Bone marrow (tissue), 2 donors: ENCODE measurements at regions not wholly inside any gene's neighbourhood (a gene's known extent, or its start where the extent isn't known, plus 50 kb on each side); places are given as distances from the start of the nearest gene placed in this dataset.

ENCODE experiments used
- DNase-seq, 2 donors: peaks; one replicate each; lab custom pipeline; 2025; lab: John Stamatoyannopoulos, UW

- no peak for DNase-seq
Measured at GRCh38 chr2:144242311-144242710, 277.6 kb downstream of the ZEB2 start.

- no peak for DNase-seq
Measured at GRCh38 chr2:144241801-144242200, 278.1 kb downstream of the ZEB2 start.

- no peak for DNase-seq
Measured at GRCh38 chr2:144240656-144241339, 279.1 kb downstream of the ZEB2 start.

GRCh38 chr2:144239726-144240125 lies 280.2 kb downstream of the ZEB2 start:
- no peak for DNase-seq

GRCh38 chr2:144239306-144239705 lies 280.6 kb downstream of the ZEB2 start:
- no peak for DNase-seq

- peak in 1 of 2 donors; percentile 53 for DNase-seq
Measured at GRCh38 chr2:144237830-144238627, 281.9 kb downstream of the ZEB2 start.

GRCh38 chr2:144237108-144237507 lies 282.8 kb downstream of the ZEB2 start:
- no peak for DNase-seq

- no peak for DNase-seq
Measured at GRCh38 chr2:144235050-144235449, 284.9 kb downstream of the ZEB2 start.

- DNase-seq: no peak
Measured at GRCh38 chr2:144234542-144234871, 285.4 kb downstream of the ZEB2 start.

- DNase-seq: no peak
Measured at GRCh38 chr2:144233733-144234541, 286.0 kb downstream of the ZEB2 start.

GRCh38 chr2:144233317-144233716 lies 286.6 kb downstream of the ZEB2 start:
- peak in 1 of 2 donors; percentile 40 for DNase-seq

- DNase-seq: peak in 1 of 2 donors; percentile 21
Measured at GRCh38 chr2:144230448-144231085, 289.4 kb downstream of the ZEB2 start.

GRCh38 chr2:144230033-144230432 lies 289.9 kb downstream of the ZEB2 start:
- no peak for DNase-seq

GRCh38 chr2:144229296-144229695 lies 290.6 kb downstream of the ZEB2 start:
- DNase-seq: no peak

- no peak for DNase-seq
Measured at GRCh38 chr2:144227427-144228105, 292.4 kb downstream of the ZEB2 start.

GRCh38 chr2:144225076-144225475 lies 294.8 kb downstream of the ZEB2 start:
- DNase-seq: no peak

- DNase-seq: no peak
Measured at GRCh38 chr2:144224472-144224871, 295.4 kb downstream of the ZEB2 start.

- DNase-seq: no peak
Measured at GRCh38 chr2:144219979-144220378, 299.9 kb downstream of the ZEB2 start.

- no peak for DNase-seq
Measured at GRCh38 chr2:144217853-144218633, 301.9 kb downstream of the ZEB2 start.

- DNase-seq: peak in 1 of 2 donors; percentile 23
Measured at GRCh38 chr2:144215701-144216675, 303.9 kb downstream of the ZEB2 start.
